Sciatic nerve (tissue), 2 donors: ENCODE measurements at regions not wholly inside any gene's neighbourhood (a gene's known extent, or its start where the extent isn't known, plus 50 kb on each side); places are given as distances from the start of the nearest gene placed in this dataset.
"Not testable (repeated sequence)": the region's sequence is repeated elsewhere in the genome, so short reads cannot be mapped to it uniquely, and the experiment has no call there.

ENCODE experiments used
- ATAC-seq: fragments of 200-7000 bp; cut with Tn5 transposase; one replicate; pipeline ENCODE4 v1.9.1; 2020; ENCODE audit warnings: mild to moderate bottlenecking, moderate library complexity
- DNase-seq: peaks from one replicate; pipeline ENCODE4 v3.0.0-alpha.2; 2020; ENCODE audit warnings: low spot score
- intact Hi-C: fragments of 100-400 bp; cut with DNase I; formaldehyde crosslinking; loops from one replicate; pipeline ENCODE4 v1.14.2; 2022
- donor health status: DM: no; HTN: no; CAD: no.
- donor health status: DM: no; HTN: no; CAD: no.

GRCh38 chr5:57736716-57737115 is 254.1 kb upstream of the ACTBL2 start:
- DNase-seq (no peak), ATAC-seq (no peak)
- intact Hi-C loops: no loop called here

- DNase-seq, intact Hi-C loops: not testable (repeated sequence)
- peak; percentile 67 for ATAC-seq
Observed at GRCh38 chr5:57735279-57736153, 252.9 kb upstream of the ACTBL2 start.

- intact Hi-C loops: no loop called here
- DNase-seq (no peak), ATAC-seq (no peak)
Observed at GRCh38 chr5:57734296-57734695, 251.7 kb upstream of the ACTBL2 start.

GRCh38 chr5:57727591-57727990 is 245.0 kb upstream of the ACTBL2 start:
- no peak for DNase-seq
- intact Hi-C loops: no loop called here
- ATAC-seq: no peak

- no peak for DNase-seq
- ATAC-seq: no peak
- intact Hi-C loops: no loop called here
Observed at GRCh38 chr5:57725658-57726504, 243.3 kb upstream of the ACTBL2 start.

DNA sequence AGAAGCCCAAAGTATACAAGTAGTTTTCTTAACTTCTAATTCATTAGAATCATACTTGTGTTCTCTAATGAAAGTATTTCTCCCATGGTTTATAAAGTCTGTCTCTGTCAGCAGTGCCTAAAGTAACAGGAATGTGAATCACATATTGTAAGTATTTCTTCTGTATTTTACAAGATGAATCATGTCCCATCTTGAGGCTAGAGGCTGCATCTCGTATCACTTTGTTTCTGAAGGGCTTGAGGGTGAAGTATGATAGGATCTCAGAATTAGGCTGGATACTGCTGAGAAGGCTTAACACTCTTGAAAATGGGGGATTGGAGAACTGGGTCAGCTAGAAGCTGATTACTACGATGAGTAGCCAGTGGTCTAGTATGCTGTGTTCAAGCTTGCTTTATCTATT is 242.2 kb upstream of the ACTBL2 start:
- DNase-seq (no peak), ATAC-seq (no peak)
- intact Hi-C loops: no loop called here

DNA sequence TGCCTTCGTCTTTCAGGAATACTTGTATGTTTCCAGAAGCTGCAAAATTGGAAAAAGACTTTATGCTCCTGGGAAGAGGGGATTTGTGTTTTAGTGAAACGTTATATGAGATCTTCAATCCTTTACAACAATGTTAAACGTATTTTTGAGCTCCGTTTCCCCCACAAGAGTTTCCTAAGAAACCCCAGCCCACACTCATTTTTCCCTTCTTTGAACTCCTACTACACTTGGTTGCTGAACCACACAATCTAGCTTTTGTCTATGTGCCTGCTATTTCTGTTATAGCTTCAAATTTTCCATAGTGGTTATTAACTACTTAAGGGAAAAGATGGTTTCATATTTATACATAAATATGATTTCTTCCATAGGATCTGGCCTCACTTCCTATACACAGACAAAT is 238.6 kb upstream of the ACTBL2 start:
- DNase-seq (no peak), ATAC-seq (no peak)
- intact Hi-C loops: no loop called here

GRCh38 chr5:57720656-57721055 is 238.0 kb upstream of the ACTBL2 start:
- DNase-seq: no peak
- intact Hi-C loops: no loop called here
- ATAC-seq: peak; percentile 61

- ATAC-seq: no peak
- intact Hi-C loops: no loop called here
- no peak for DNase-seq
Observed at GRCh38 chr5:57719216-57719615, 236.6 kb upstream of the ACTBL2 start.

DNA sequence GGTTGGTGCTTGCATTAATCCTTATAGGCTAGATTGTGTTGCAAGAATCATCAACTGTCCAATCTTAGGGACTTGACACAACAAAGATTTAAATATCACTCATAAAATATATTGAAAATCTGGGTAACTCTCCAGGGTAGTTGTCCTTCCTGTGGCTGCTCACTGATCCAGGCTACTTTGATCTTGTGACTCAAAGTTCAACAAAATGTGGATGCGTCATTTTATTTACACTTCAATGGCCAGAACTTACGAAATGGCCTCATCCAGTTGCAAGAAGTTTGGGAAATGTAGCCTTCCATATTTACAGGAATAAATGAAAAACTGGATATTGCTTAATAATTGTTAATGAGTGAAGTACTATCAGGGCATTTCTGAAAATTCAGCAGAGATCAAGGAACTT is 235.5 kb upstream of the ACTBL2 start:
- DNase-seq: no peak
- intact Hi-C loops: no loop called here
- no peak for ATAC-seq

GRCh38 chr5:57717555-57717954 is 234.9 kb upstream of the ACTBL2 start:
- DNase-seq: no peak
- intact Hi-C loops: no loop called here
- no peak for ATAC-seq

- DNase-seq (no peak), ATAC-seq (no peak)
- intact Hi-C loops: no loop called here
Observed at GRCh38 chr5:57716661-57717060, 234.1 kb upstream of the ACTBL2 start.

GRCh38 chr5:57715296-57715695 is 232.7 kb upstream of the ACTBL2 start:
- intact Hi-C loops: no loop called here
- ATAC-seq (no peak), DNase-seq (no peak)

- DNase-seq, intact Hi-C loops, ATAC-seq: not testable (repeated sequence)
Observed at GRCh38 chr5:57713535-57713934, 230.9 kb upstream of the ACTBL2 start.

- no peak for ATAC-seq
- intact Hi-C loops: no loop called here
Observed at GRCh38 chr5:57711946-57712345, 229.3 kb upstream of the ACTBL2 start.

GRCh38 chr5:57711471-57711870 is 228.9 kb upstream of the ACTBL2 start:
- DNase-seq (no peak), ATAC-seq (no peak)
- intact Hi-C loops: no loop called here

More at GRCh38 chr5:57711946-57712345, 229.3 kb upstream of the ACTBL2 start:
- no peak for DNase-seq

GRCh38 chr5:57710126-57710525 is 227.5 kb upstream of the ACTBL2 start:
- intact Hi-C loops: no loop called here
- no peak for ATAC-seq

GRCh38 chr5:57705769-57706168 is 223.2 kb upstream of the ACTBL2 start:
- no peak for DNase-seq
- intact Hi-C loops: no loop called here

More at GRCh38 chr5:57710126-57710525, 227.5 kb upstream of the ACTBL2 start:
- no peak for DNase-seq

GRCh38 chr5:57703721-57704120 is 221.1 kb upstream of the ACTBL2 start:
- no peak for ATAC-seq
- no peak for DNase-seq
- intact Hi-C loops: no loop called here

More at GRCh38 chr5:57705769-57706168, 223.2 kb upstream of the ACTBL2 start:
- no peak for ATAC-seq

DNA sequence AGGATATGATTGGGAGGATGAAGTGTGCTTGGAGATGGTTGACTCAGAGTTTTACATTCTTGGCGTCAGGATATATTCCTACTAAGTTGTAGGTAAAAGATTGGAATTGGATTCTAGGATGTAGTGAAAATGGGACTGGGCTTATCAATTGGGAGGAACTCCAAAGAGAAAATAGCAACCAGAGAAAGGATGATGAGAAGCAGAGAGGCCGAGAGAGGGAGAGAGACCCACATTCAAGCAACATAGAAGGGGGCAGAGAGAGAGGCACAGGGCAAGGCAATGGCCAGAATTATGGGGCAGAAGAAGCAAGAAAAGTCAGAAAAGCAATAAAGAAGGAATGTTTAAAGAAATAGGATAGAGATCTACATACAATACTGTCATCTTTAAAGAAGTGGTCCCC is 217.9 kb upstream of the ACTBL2 start:
- DNase-seq (no peak), ATAC-seq (no peak)
- intact Hi-C loops: no loop called here
